ENCODE measurements at regions not wholly inside any gene's neighbourhood (a gene's known extent, or its start where the extent isn't known, plus 50 kb on each side); places are given as distances from the start of the nearest gene placed in this dataset.

GRCh38 chr1:201662646-201663045 is 123.7 kb downstream of the NAV1 start:
- Histone ChIP-seq H3K9ac (ENCODE audit: low read depth, low read length) (no peak overlapping the region), H3K9me3 (replicated peaks; ENCODE audit: low read length) (no peaks in the 10 kb centered on the region), H3K36me3 (ENCODE audit: insufficient read depth, low read length) (peaks cover 66% of the 10 kb centered on the region), H3K4me1 (ENCODE audit: control insufficient read depth, insufficient read depth, low read length) (peaks cover 18% of the 10 kb centered on the region), H3K4me3 (ENCODE audit: low read length) (no peak overlapping the region), H3K4me2 (ENCODE audit: low read length) (no peak overlapping the region), H3K27me3 (ENCODE audit: control insufficient read depth, insufficient read depth, low read length) (no peaks in the 10 kb centered on the region)

GRCh38 chr1:201663491-201664113 is 124.7 kb downstream of the NAV1 start:
- H3K9ac ChIP-seq (ENCODE audit: low read depth, low read length), result no peak overlapping the region
- H3K9me3 ChIP-seq (replicated peaks; ENCODE audit: low read length), result no peaks in the 10 kb centered on the region
- no peak overlapping the region for H3K4me3 ChIP-seq (ENCODE audit: low read length)
- peaks cover 74% of the 10 kb centered on the region for H3K36me3 ChIP-seq (ENCODE audit: insufficient read depth, low read length)
- no peaks in the 10 kb centered on the region for H3K27me3 ChIP-seq (ENCODE audit: control insufficient read depth, insufficient read depth, low read length)
- peaks cover 18% of the 10 kb centered on the region for H3K4me1 ChIP-seq (ENCODE audit: control insufficient read depth, insufficient read depth, low read length)
- H3K4me2 ChIP-seq (ENCODE audit: low read length), result no peak overlapping the region

- no peaks in the 10 kb centered on the region for H3K9me3 ChIP-seq (replicated peaks; ENCODE audit: low read length)
- H3K27me3 ChIP-seq (ENCODE audit: control insufficient read depth, insufficient read depth, low read length), result no peaks in the 10 kb centered on the region
- H3K4me1 ChIP-seq (ENCODE audit: control insufficient read depth, insufficient read depth, low read length), result peaks cover 18% of the 10 kb centered on the region
- no peak overlapping the region for H3K4me3 ChIP-seq (ENCODE audit: low read length)
- H3K4me2 ChIP-seq (ENCODE audit: low read length), result no peak overlapping the region
- peaks cover 72% of the 10 kb centered on the region for H3K36me3 ChIP-seq (ENCODE audit: insufficient read depth, low read length)
- no peak overlapping the region for H3K9ac ChIP-seq (ENCODE audit: low read depth, low read length)
Measured at GRCh38 chr1:201665036-201665435, 126.1 kb downstream of the NAV1 start.

GRCh38 chr1:201666102-201666501 is 127.2 kb downstream of the NAV1 start:
- H3K4me3 ChIP-seq (ENCODE audit: low read length), result no peak overlapping the region
- H3K9me3 ChIP-seq (replicated peaks; ENCODE audit: low read length), result no peaks in the 10 kb centered on the region
- no peaks in the 10 kb centered on the region for H3K27me3 ChIP-seq (ENCODE audit: control insufficient read depth, insufficient read depth, low read length)
- peaks cover 13% of the 10 kb centered on the region for H3K4me1 ChIP-seq (ENCODE audit: control insufficient read depth, insufficient read depth, low read length)
- H3K4me2 ChIP-seq (ENCODE audit: low read length), result no peak overlapping the region
- no peak overlapping the region for H3K9ac ChIP-seq (ENCODE audit: low read depth, low read length)
- peaks cover 67% of the 10 kb centered on the region for H3K36me3 ChIP-seq (ENCODE audit: insufficient read depth, low read length)

GRCh38 chr1:201666645-201667044 is 127.7 kb downstream of the NAV1 start:
- no peak overlapping the region for H3K9ac ChIP-seq (ENCODE audit: low read depth, low read length)
- peaks cover 67% of the 10 kb centered on the region for H3K36me3 ChIP-seq (ENCODE audit: insufficient read depth, low read length)
- peaks cover 12% of the 10 kb centered on the region for H3K4me1 ChIP-seq (ENCODE audit: control insufficient read depth, insufficient read depth, low read length)

GRCh38 chr1:201667479-201667878 is 128.6 kb downstream of the NAV1 start:
- H3K9ac ChIP-seq (ENCODE audit: low read depth, low read length), result no peak overlapping the region
- H3K27me3 ChIP-seq (ENCODE audit: control insufficient read depth, insufficient read depth, low read length), result no peaks in the 10 kb centered on the region
- peaks cover 15% of the 10 kb centered on the region for H3K4me1 ChIP-seq (ENCODE audit: control insufficient read depth, insufficient read depth, low read length)
- no peak overlapping the region for H3K4me3 ChIP-seq (ENCODE audit: low read length)
- H3K4me2 ChIP-seq (ENCODE audit: low read length), result no peak overlapping the region
- peaks cover 63% of the 10 kb centered on the region for H3K36me3 ChIP-seq (ENCODE audit: insufficient read depth, low read length)
- no peaks in the 10 kb centered on the region for H3K9me3 ChIP-seq (replicated peaks; ENCODE audit: low read length)

More at GRCh38 chr1:201666645-201667044, 127.7 kb downstream of the NAV1 start:
- Histone ChIP-seq H3K4me2 (ENCODE audit: low read length) (no peak overlapping the region), H3K4me3 (ENCODE audit: low read length) (no peak overlapping the region), H3K27me3 (ENCODE audit: control insufficient read depth, insufficient read depth, low read length) (no peaks in the 10 kb centered on the region), H3K9me3 (replicated peaks; ENCODE audit: low read length) (no peaks in the 10 kb centered on the region)

- peaks cover 30% of the 10 kb centered on the region for H3K4me1 ChIP-seq (ENCODE audit: control insufficient read depth, insufficient read depth, low read length)
Measured at GRCh38 chr1:201670517-201670916, 131.6 kb downstream of the NAV1 start.

GRCh38 chr1:201672685-201673084 is 133.8 kb downstream of the NAV1 start:
- no peaks in the 10 kb centered on the region for H3K27me3 ChIP-seq (ENCODE audit: control insufficient read depth, insufficient read depth, low read length)
- H3K4me2 ChIP-seq (ENCODE audit: low read length), result peak overlapping the region; percentile 40
- H3K4me3 ChIP-seq (ENCODE audit: low read length), result no peak overlapping the region
- H3K9me3 ChIP-seq (replicated peaks; ENCODE audit: low read length), result no peaks in the 10 kb centered on the region
- no peak overlapping the region for H3K9ac ChIP-seq (ENCODE audit: low read depth, low read length)
- H3K36me3 ChIP-seq (ENCODE audit: insufficient read depth, low read length), result peaks cover 28% of the 10 kb centered on the region
- H3K4me1 ChIP-seq (ENCODE audit: control insufficient read depth, insufficient read depth, low read length), result peaks cover 45% of the 10 kb centered on the region

More at GRCh38 chr1:201670517-201670916, 131.6 kb downstream of the NAV1 start:
- Histone ChIP-seq H3K9me3 (replicated peaks; ENCODE audit: low read length) (no peaks in the 10 kb centered on the region), H3K4me2 (ENCODE audit: low read length) (no peak overlapping the region), H3K27me3 (ENCODE audit: control insufficient read depth, insufficient read depth, low read length) (no peaks in the 10 kb centered on the region), H3K9ac (ENCODE audit: low read depth, low read length) (no peak overlapping the region), H3K36me3 (ENCODE audit: insufficient read depth, low read length) (peaks cover 42% of the 10 kb centered on the region), H3K4me3 (ENCODE audit: low read length) (no peak overlapping the region)

- Histone ChIP-seq H3K9ac (ENCODE audit: low read depth, low read length) (no peak overlapping the region), H3K4me1 (ENCODE audit: control insufficient read depth, insufficient read depth, low read length) (peaks cover 45% of the 10 kb centered on the region), H3K27me3 (ENCODE audit: control insufficient read depth, insufficient read depth, low read length) (no peaks in the 10 kb centered on the region), H3K36me3 (ENCODE audit: insufficient read depth, low read length) (peaks cover 28% of the 10 kb centered on the region), H3K9me3 (replicated peaks; ENCODE audit: low read length) (no peaks in the 10 kb centered on the region), H3K4me3 (ENCODE audit: low read length) (no peak overlapping the region), H3K4me2 (ENCODE audit: low read length) (peak overlapping the region; percentile 40)
Measured at GRCh38 chr1:201673093-201673492, 134.2 kb downstream of the NAV1 start.

- H3K36me3 ChIP-seq (ENCODE audit: insufficient read depth, low read length), result peaks cover 26% of the 10 kb centered on the region
- peaks cover 45% of the 10 kb centered on the region for H3K4me1 ChIP-seq (ENCODE audit: control insufficient read depth, insufficient read depth, low read length)
- no peak overlapping the region for H3K9ac ChIP-seq (ENCODE audit: low read depth, low read length)
- H3K4me2 ChIP-seq (ENCODE audit: low read length), result no peak overlapping the region
- no peak overlapping the region for H3K4me3 ChIP-seq (ENCODE audit: low read length)
- no peaks in the 10 kb centered on the region for H3K27me3 ChIP-seq (ENCODE audit: control insufficient read depth, insufficient read depth, low read length)
- no peaks in the 10 kb centered on the region for H3K9me3 ChIP-seq (replicated peaks; ENCODE audit: low read length)
Measured at GRCh38 chr1:201673915-201674314, 135.0 kb downstream of the NAV1 start.

- H3K4me1 ChIP-seq (ENCODE audit: control insufficient read depth, insufficient read depth, low read length), result peaks cover 45% of the 10 kb centered on the region
- H3K4me3 ChIP-seq (ENCODE audit: low read length), result no peak overlapping the region
- peaks cover 31% of the 10 kb centered on the region for H3K36me3 ChIP-seq (ENCODE audit: insufficient read depth, low read length)
- H3K9ac ChIP-seq (ENCODE audit: low read depth, low read length), result no peak overlapping the region
- H3K9me3 ChIP-seq (replicated peaks; ENCODE audit: low read length), result no peaks in the 10 kb centered on the region
- H3K27me3 ChIP-seq (ENCODE audit: control insufficient read depth, insufficient read depth, low read length), result no peaks in the 10 kb centered on the region
- no peak overlapping the region for H3K4me2 ChIP-seq (ENCODE audit: low read length)
Measured at GRCh38 chr1:201675143-201675542, 136.2 kb downstream of the NAV1 start.

GRCh38 chr1:201676197-201676596 is 137.3 kb downstream of the NAV1 start:
- H3K9me3 ChIP-seq (replicated peaks; ENCODE audit: low read length), result no peaks in the 10 kb centered on the region
- peaks cover 45% of the 10 kb centered on the region for H3K4me1 ChIP-seq (ENCODE audit: control insufficient read depth, insufficient read depth, low read length)

More at GRCh38 chr1:201676197-201676596, 137.3 kb downstream of the NAV1 start:
- no peaks in the 10 kb centered on the region for H3K27me3 ChIP-seq (ENCODE audit: control insufficient read depth, insufficient read depth, low read length)
- peak overlapping the region; percentile 43 for H3K4me2 ChIP-seq (ENCODE audit: low read length)
- H3K4me3 ChIP-seq (ENCODE audit: low read length), result no peak overlapping the region
- peak overlapping the region; percentile 51 for H3K9ac ChIP-seq (ENCODE audit: low read depth, low read length)
- H3K36me3 ChIP-seq (ENCODE audit: insufficient read depth, low read length), result peaks cover 31% of the 10 kb centered on the region

Measured in skeletal muscle satellite cell (primary cell).